ENCODE measurements at regions not wholly inside any gene's neighbourhood (a gene's known extent, or its start where the extent isn't known, plus 50 kb on each side); places are given as distances from the start of the nearest gene placed in this dataset.

DNA sequence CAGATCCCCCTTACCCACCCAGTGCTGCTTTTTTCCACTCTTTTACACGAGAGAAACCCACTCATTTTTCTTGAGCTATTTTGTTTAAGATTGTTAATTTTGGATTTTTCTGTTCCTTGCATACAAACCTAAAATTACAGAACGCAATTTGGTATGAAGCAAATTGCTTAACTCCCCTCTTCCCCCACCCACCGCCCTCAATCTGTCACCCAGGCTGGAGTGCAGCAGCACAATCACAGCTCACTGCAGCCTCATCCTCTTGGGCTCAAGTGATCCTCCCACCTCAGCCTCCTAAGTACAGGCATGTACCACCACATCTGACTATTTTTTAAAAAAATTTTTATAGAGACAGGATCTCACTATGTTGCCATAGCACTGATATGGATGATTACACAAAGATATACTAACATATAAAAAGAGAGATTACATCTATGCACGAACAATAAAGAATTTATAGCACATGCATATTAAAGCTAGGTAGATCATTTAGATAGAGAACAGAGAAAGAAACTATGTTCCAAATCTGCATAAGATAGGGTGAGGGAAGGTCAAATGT lies 203.6 kb downstream of the PIK3R1 start:
- H3K4me3 ChIP-seq (replicated peaks; ENCODE audit: low read depth, low read length): no peak overlapping the region
- no peak for DNase-seq (ENCODE audit: extremely low read depth, low read depth)
- TF ChIP-seq, protein P1, sequence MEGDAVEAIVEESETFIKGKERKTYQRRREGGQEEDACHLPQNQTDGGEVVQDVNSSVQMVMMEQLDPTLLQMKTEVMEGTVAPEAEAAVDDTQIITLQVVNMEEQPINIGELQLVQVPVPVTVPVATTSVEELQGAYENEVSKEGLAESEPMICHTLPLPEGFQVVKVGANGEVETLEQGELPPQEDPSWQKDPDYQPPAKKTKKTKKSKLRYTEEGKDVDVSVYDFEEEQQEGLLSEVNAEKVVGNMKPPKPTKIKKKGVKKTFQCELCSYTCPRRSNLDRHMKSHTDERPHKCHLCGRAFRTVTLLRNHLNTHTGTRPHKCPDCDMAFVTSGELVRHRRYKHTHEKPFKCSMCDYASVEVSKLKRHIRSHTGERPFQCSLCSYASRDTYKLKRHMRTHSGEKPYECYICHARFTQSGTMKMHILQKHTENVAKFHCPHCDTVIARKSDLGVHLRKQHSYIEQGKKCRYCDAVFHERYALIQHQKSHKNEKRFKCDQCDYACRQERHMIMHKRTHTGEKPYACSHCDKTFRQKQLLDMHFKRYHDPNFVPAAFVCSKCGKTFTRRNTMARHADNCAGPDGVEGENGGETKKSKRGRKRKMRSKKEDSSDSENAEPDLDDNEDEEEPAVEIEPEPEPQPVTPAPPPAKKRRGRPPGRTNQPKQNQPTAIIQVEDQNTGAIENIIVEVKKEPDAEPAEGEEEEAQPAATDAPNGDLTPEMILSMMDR (IDR thresholded peaks at IDR 0.05; ENCODE audit: low read depth, low read length, missing control alignments): no peak

DNA sequence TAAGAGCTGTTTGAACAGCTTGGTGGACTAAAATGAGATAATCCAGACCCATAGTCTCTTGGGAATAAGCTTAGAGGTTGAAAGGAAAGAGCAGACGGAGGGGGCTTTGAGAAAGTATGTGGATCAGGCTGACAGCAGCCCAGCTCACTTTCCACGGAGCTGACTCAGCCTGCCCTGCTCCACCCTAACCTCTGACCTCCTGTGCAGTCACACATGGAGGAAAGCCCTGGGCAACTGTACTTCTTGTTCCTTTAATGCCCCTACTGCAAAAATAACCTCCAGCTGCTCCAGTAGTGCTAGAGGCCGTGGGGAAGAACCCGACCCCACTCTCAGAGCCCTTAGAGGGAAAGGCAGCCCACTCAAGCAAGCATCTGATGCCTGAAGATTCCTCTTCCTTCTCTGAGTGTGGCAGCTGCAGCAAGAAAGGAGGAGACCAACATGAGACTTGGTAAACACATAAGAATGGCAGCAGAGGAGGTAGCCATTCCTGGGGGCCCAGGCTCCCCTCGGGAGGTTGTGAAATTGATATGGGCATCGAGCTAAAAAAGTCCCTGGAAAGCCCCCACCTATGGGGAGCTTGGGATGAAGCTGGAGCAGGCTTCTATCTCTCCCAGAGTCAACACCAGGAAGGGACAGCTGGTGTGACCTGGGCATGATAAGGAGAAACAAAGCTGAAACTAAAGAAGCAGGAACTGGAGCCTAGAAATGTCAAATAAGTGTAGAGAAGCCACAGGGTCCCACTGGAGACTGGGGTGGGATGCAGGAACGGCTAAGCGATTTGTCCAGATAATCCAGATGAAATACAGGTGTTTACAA lies 204.3 kb downstream of the PIK3R1 start:
- TF ChIP-seq, protein P1 (IDR thresholded peaks at IDR 0.05; ENCODE audit: low read depth, low read length, missing control alignments): no peak
- peak; percentile 21 for DNase-seq (ENCODE audit: extremely low read depth, low read depth)
- no peak overlapping the region for H3K4me3 ChIP-seq (replicated peaks; ENCODE audit: low read depth, low read length)

DNA sequence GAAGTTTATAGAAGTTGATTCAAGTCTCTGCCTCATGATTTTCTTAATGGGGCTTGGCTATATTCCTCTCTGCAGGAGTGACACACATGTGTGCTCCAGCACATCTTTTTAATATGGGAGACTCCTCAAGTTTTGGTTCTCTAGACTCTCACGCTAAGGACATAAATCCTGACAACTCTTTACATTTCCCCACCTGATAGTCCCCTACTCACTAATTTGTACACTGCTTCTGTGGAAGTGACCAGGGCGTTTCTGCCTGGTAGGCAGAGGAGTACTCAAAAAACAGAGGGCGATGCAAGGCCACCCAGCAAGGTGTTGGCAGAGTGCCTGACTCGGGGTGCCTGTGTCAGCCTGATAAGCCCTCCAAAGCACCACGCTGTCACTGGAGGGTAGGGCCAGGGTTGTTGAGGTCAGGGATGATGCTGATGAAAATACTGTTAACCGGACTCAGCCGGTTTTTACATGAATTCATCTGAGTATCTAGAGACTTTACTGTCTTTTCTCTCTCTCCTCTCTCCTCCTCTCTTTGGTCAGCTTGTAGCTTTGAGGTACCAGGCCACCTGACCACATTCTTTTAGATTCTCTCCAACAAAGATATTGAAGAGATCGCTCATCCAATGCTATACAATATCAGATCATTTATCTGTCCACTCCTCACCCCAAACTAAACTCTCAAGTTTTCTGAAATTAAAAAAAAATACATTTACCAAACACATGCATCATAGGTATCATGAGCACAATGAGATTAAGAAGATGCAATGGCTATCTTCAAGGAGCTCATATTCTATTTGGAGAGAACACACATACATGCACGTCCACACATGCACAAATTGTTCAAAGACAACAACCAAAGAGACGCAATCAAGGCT lies 205.2 kb downstream of the PIK3R1 start:
- DNase-seq (ENCODE audit: extremely low read depth, low read depth): no peak
- TF ChIP-seq, protein P1 (IDR thresholded peaks at IDR 0.05; ENCODE audit: low read depth, low read length, missing control alignments): no peak
- H3K4me3 ChIP-seq (replicated peaks; ENCODE audit: low read depth, low read length): no peak overlapping the region

DNA sequence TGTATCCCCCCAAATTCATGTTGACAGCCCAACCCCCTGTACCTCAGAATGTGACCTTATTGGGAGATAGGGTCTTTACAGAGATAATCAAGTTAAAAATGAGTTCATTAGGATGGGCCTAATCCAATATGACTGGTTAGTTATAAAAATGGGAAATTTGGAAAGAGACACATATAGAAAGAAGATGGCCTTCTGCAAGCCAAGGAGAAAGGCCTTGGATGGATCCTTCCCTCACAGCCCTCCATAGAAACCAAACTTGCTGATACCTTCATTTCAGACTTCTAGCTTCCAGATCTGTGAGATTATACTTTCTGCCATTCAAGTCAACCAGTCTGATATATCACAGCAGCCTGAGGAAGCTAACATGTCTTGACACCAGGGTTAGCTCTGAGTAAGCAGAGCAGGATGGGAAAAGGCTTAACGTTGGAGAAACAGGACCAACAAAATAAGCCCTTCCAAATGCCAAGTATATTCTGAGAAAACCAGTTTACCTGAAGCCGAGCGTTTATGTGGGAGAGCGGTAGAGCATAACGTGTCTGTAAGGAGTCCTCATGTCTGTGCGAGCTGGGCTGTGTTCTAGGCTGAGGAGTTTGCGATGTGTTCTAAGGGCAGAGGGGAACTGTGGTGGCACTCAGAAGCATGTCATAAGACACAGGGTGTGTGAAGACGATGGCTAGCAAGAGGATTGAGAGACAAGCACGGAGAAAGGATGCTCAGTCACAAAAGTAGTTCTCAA lies 206.1 kb downstream of the PIK3R1 start:
- no peak overlapping the region for H3K4me3 ChIP-seq (replicated peaks; ENCODE audit: low read depth, low read length)
- no peak for DNase-seq (ENCODE audit: extremely low read depth, low read depth)
- TF ChIP-seq, protein P1 (IDR thresholded peaks at IDR 0.05; ENCODE audit: low read depth, low read length, missing control alignments): no peak

DNA sequence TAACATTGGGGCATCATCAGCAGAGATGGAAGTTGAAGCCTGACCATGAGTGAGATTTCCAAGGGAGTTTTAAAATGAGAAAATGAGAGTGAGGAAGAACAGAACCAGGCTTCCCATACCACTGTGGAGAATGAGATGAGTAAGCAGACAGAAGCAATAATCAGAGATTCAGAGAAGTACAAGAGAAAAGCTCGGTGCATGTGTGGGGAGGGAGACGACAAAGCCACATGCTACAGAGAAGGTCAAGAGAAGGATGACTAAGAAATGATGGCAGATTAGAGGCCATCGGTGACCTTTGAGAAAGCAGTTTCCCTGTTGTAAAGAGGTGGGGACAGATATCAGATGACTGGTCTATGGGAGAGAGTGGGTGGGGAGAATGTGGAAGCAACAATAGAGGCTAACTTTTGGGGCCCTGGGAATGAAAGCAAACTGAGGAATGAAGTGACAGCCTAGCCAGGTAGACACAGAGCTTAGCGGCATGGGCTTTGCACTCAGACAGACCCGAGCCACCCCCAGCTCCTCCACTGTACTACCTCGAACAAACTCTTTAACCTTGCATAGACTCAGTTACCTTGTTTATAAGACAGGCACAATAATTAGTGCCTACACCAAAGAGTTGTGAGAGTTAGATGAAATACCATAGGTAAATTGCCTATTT lies 207.7 kb downstream of the PIK3R1 start:
- DNase-seq (ENCODE audit: extremely low read depth, low read depth): no peak
- TF ChIP-seq, protein P1 (IDR thresholded peaks at IDR 0.05; ENCODE audit: low read depth, low read length, missing control alignments): no peak

More for the DNA sequence above, 207.7 kb downstream of the PIK3R1 start:
- no peak overlapping the region for H3K4me3 ChIP-seq (replicated peaks; ENCODE audit: low read depth, low read length)

All from HFF-Myc (cell line).